Lung (tissue), 11 donors: ENCODE measurements at regions not wholly inside any gene's neighbourhood (a gene's known extent, or its start where the extent isn't known, plus 50 kb on each side); places are given as distances from the start of the nearest gene placed in this dataset.

Experiments used
- ATAC-seq: fragments of 200-7000 bp; cut with Tn5 transposase; one replicate; pipeline ENCODE4 v1.9.1; 2020; ENCODE audit warnings: moderate number of reproducible peaks; ENCODE audit not compliant: insufficient read depth, low FRiP score
- DNase-seq, 3 donors: peaks; one replicate each; pipeline ENCODE4 v3.0.0-alpha.2; 2013 to 2017
- H3K27ac ChIP-seq, 2 donors: one replicate each; pipeline ENCODE4 v1.5.1; 2013; ENCODE audit warnings: mild to moderate bottlenecking in 2 of 2, moderate library complexity in 2 of 2, control low read depth in 1 of 2, inconsistent platforms in 1 of 2, low read depth in 1 of 2, low read length in 1 of 2
- H3K27me3 ChIP-seq, 3 donors: one replicate each; pipeline ENCODE4 v1.5.1; 2013; ENCODE audit warnings: low read length in 2 of 3; ENCODE audit not compliant: control insufficient read depth in 3 of 3, insufficient read depth in 3 of 3
- H3K36me3 ChIP-seq, 4 donors: one replicate each; pipeline ENCODE4 v1.5.1; 2013; ENCODE audit warnings: low read length in 4 of 4, mild to moderate bottlenecking in 1 of 4, moderate library complexity in 1 of 4; ENCODE audit not compliant: control insufficient read depth in 4 of 4, insufficient read depth in 4 of 4
- H3K4me1 ChIP-seq, 5 donors: one replicate each; pipeline ENCODE4 v1.5.1; 2013; ENCODE audit warnings: low read length in 5 of 5, mild to moderate bottlenecking in 2 of 5, moderate library complexity in 1 of 5; ENCODE audit not compliant: control insufficient read depth in 5 of 5, insufficient read depth in 5 of 5
- H3K4me3 ChIP-seq: one replicate; pipeline ENCODE4 v1.5.1; 2013; ENCODE audit warnings: mild to moderate bottlenecking, control low read depth, moderate library complexity
- H3K9ac ChIP-seq, 2 donors: one replicate each; pipeline ENCODE4 v1.5.1; 2013; ENCODE audit warnings: low read length in 2 of 2, control low read depth in 1 of 2; ENCODE audit not compliant: insufficient read depth in 1 of 2
- H3K9me3 ChIP-seq, 4 donors: one replicate each; pipeline ENCODE4 v1.5.1; 2013; ENCODE audit warnings: low read length in 3 of 4, mild to moderate bottlenecking in 1 of 4, moderate library complexity in 1 of 4; ENCODE audit not compliant: control insufficient read depth in 4 of 4, insufficient read depth in 3 of 4
- CTCF ChIP-seq: IDR thresholded peaks from 2 replicates; pipeline ENCODE4 v1.5.1; 2012; ENCODE audit warnings: mild to moderate bottlenecking; ENCODE audit errors: control extremely low read depth, extremely low read depth
- WGBS, 2 donors: extraction: QIAGEN DNeasy Blood & Tissue Kit; methylation state at CpG; one replicate each; pipeline ENCODE4 v1.1.7; 2013; 5-methylcytosine and 5-hydroxymethylcytosine counted together
- donor health status: control.
- donor health status: control.
- donor health status: Bipolar disorder and iron deficiency.
- donor health status: healthy.
- donor health status: DM: yes; HTN: yes; CAD: no.

- Histone ChIP-seq H3K4me1 (peaks cover 0 to 5% (median 0%) of the 10 kb centered on the region in 5 donors), H3K4me3 (no peak overlapping the region), H3K27me3 (no peaks in the 10 kb centered on the region), H3K9ac (no peak overlapping the region), H3K9me3 (peaks cover 0 to 6% (median 0%) of the 10 kb centered on the region in 4 donors), H3K27ac (no peak overlapping the region), H3K36me3 (no peaks in the 10 kb centered on the region)
- ATAC-seq: no peak
- WGBS, 2 donors: 62 to 94% methylated on average over 1 of the region's 1 CpG
- no peak for TF ChIP-seq CTCF
- no peak for DNase-seq
Observed at GRCh38 chr4:13306356-13306755, 177.8 kb downstream of the RAB28 start.

GRCh38 chr4:13302876-13303275 is 181.3 kb downstream of the RAB28 start:
- WGBS, 2 donors: 87 to 88% methylated on average over 2 of the region's 2 CpGs
- ATAC-seq: no peak
- no peaks in the 10 kb centered on the region for H3K27me3 ChIP-seq

GRCh38 chr4:13299343-13299742 is 184.8 kb downstream of the RAB28 start:
- Histone ChIP-seq H3K27ac (no peak overlapping the region), H3K27me3 (no peaks in the 10 kb centered on the region), H3K4me3 (no peak overlapping the region), H3K9ac (no peak overlapping the region), H3K36me3 (peaks cover 0 to 2% (median 0%) of the 10 kb centered on the region in 4 donors), H3K9me3 (peaks cover 0 to 12% (median 10%) of the 10 kb centered on the region in 4 donors), H3K4me1 (no peaks in the 10 kb centered on the region)
- WGBS, 2 donors: 86 to 92% methylated on average over 2 of the region's 2 CpGs
- DNase-seq (no peak), ATAC-seq (no peak)
- no peak for TF ChIP-seq CTCF

More at GRCh38 chr4:13302876-13303275, 181.3 kb downstream of the RAB28 start:
- Histone ChIP-seq H3K36me3 (no peaks in the 10 kb centered on the region), H3K9me3 (peaks cover 0 to 14% (median 2%) of the 10 kb centered on the region in 4 donors), H3K4me3 (no peak overlapping the region), H3K27ac (no peak overlapping the region), H3K9ac (no peak overlapping the region), H3K4me1 (no peaks in the 10 kb centered on the region)
- no peak for DNase-seq
- TF ChIP-seq CTCF: no peak

- Histone ChIP-seq H3K27ac (no peak overlapping the region), H3K36me3 (peaks cover 0 to 2% (median 0%) of the 10 kb centered on the region in 4 donors), H3K27me3 (no peaks in the 10 kb centered on the region), H3K9me3 (peaks cover 0 to 12% (median 10%) of the 10 kb centered on the region in 4 donors), H3K4me3 (no peak overlapping the region), H3K4me1 (no peaks in the 10 kb centered on the region), H3K9ac (no peak overlapping the region)
- ATAC-seq: no peak
- TF ChIP-seq CTCF: no peak
- 83 to 87% methylated on average over 15 of the region's 15 CpGs for WGBS, 2 donors
- DNase-seq: peak in 2 of 3 donors; percentile 22
Observed at GRCh38 chr4:13298655-13299054, 185.5 kb downstream of the RAB28 start.
